B cell (primary cell): ENCODE measurements at regions not wholly inside any gene's neighbourhood (a gene's known extent, or its start where the extent isn't known, plus 50 kb on each side); places are given as distances from the start of the nearest gene placed in this dataset.

ENCODE experiments used
- ATAC-seq: fragments of 200-7000 bp; cut with Tn5 transposase; one replicate; pipeline ENCODE4 v1.10.0; 2021; ENCODE audit warnings: low read depth, mild to moderate bottlenecking, moderate number of reproducible peaks, moderate library complexity
- CTCF ChIA-PET: fragments of 350-600 bp; sonication (Branson Sonifier 250); formaldehyde crosslinking; loops from one replicate; lab custom pipeline; 2021; ENCODE audit warnings: antibody characterized with exemption, inconsistent platforms; lab: Charles Lee
- POLR2A ChIA-PET: fragments of 350-600 bp; sonication (Branson Sonifier 250); formaldehyde crosslinking; loops from one replicate; lab custom pipeline; 2021; ENCODE audit warnings: antibody characterized with exemption; lab: Charles Lee
- DNase-seq: peaks from one replicate; pipeline ENCODE4 v3.0.0; 2013
- H2AFZ ChIP-seq: 2 replicates; pipeline ENCODE4 v1.6.1; 2012; ENCODE audit warnings: mild to moderate bottlenecking, low read depth, low read length; ENCODE audit not compliant: insufficient read depth, poor library complexity, severe bottlenecking
- H3K27ac ChIP-seq, 2 donors: 1 replicate in 1 of 2; 2 replicates in 1 of 2; pipeline ENCODE4 v1.5.1; 2012 to 2013; ENCODE audit warnings: low read length in 2 of 2, mild to moderate bottlenecking in 2 of 2, moderate library complexity in 1 of 2
- H3K27me3 ChIP-seq, 4 experiments: fragments of 200-600 bp in 1 of 4; sonication (generic) in 1 of 4; replicated peaks in 1 of 4; 1 replicate in 2 of 4; 2 replicates in 2 of 4; pipeline versions ENCODE4 v1.6.1 to v1.7.0; 2013 to 2016; ENCODE audit warnings: low read length in 3 of 4, mild to moderate bottlenecking in 2 of 4, mixed read lengths in 1 of 4, moderate library complexity in 1 of 4; ENCODE audit not compliant: insufficient read depth in 4 of 4, control insufficient read depth in 3 of 4; ENCODE audit errors: control extremely low read depth in 1 of 4
- H3K36me3 ChIP-seq, 2 experiments: replicated peaks in 1 of 2; 1 replicate in 1 of 2; 2 replicates in 1 of 2; pipeline versions ENCODE4 v1.6.1 to v1.7.1; 2013; ENCODE audit warnings: low read length in 1 of 2; ENCODE audit not compliant: insufficient read depth in 2 of 2, control insufficient read depth in 1 of 2; ENCODE audit errors: control extremely low read depth in 1 of 2, extremely low read depth in 1 of 2
- H3K4me1 ChIP-seq, 2 donors: fragments of 200-600 bp in 1 of 2; sonication (generic) in 1 of 2; 1 replicate in 1 of 2; 2 replicates in 1 of 2; pipeline versions ENCODE4 v1.5.1 to v1.6.1; 2013 to 2017; ENCODE audit warnings: low read length in 2 of 2; ENCODE audit not compliant: control insufficient read depth in 2 of 2, insufficient read depth in 2 of 2
- H3K4me2 ChIP-seq: replicated peaks from 2 replicates; pipeline ENCODE3; 2012; ENCODE audit warnings: mild to moderate bottlenecking, low read depth, low read length; ENCODE audit not compliant: poor library complexity, severe bottlenecking
- H3K4me3 ChIP-seq, 5 experiments: fragments of 200-600 bp in 1 of 5; sonication (generic) in 1 of 5; 1 replicate in 3 of 5; 2 replicates in 2 of 5; pipeline versions ENCODE4 v1.5.1 to v1.7.0; 2011 to 2016; ENCODE audit warnings: low read length in 4 of 5, mild to moderate bottlenecking in 4 of 5, low read depth in 2 of 5, control low read depth in 1 of 5, moderate library complexity in 1 of 5; ENCODE audit not compliant: insufficient read depth in 1 of 5; ENCODE audit errors: control extremely low read depth in 1 of 5, extremely low read depth in 1 of 5
- H3K79me2 ChIP-seq: fragments of 200-600 bp; sonication (generic); one replicate; pipeline ENCODE4 v1.6.0; 2016; ENCODE audit warnings: low read length; ENCODE audit not compliant: control insufficient read depth, insufficient read depth
- H3K9ac ChIP-seq: fragments of 200-600 bp; sonication (generic); 2 replicates; pipeline ENCODE4 v1.6.1; 2017; ENCODE audit warnings: mild to moderate bottlenecking, low read length, moderate library complexity
- H3K9me3 ChIP-seq, 3 donors: one replicate each; pipeline versions ENCODE4 v1.6.1 to v1.7.1; 2013; ENCODE audit warnings: low read length in 2 of 3; ENCODE audit not compliant: control insufficient read depth in 2 of 3, insufficient read depth in 1 of 3; ENCODE audit errors: control extremely low read depth in 1 of 3
- H4K20me1 ChIP-seq: 2 replicates; pipeline ENCODE4 v1.6.0; 2012; ENCODE audit warnings: mild to moderate bottlenecking, low read length; ENCODE audit not compliant: insufficient read depth, control insufficient read depth, poor library complexity, severe bottlenecking
- H3K27ac Mint-ChIP-seq: one replicate; pipeline ENCODE4 v1.8.0; 2021; ENCODE audit warnings: mixed read lengths
- H3K27me3 Mint-ChIP-seq: one replicate; pipeline ENCODE4 v1.8.0; 2021; ENCODE audit warnings: mixed read lengths
- H3K4me1 Mint-ChIP-seq: one replicate; pipeline ENCODE4 v1.8.0; 2021; ENCODE audit warnings: mixed read lengths
- H3K4me3 Mint-ChIP-seq: one replicate; pipeline ENCODE4 v1.8.0; 2021; ENCODE audit warnings: mixed read lengths
- H3K9me3 Mint-ChIP-seq: one replicate; pipeline ENCODE4 v1.8.0; 2022; ENCODE audit warnings: mixed read lengths; ENCODE audit not compliant: insufficient read depth
- EZH2 ChIP-seq: IDR thresholded peaks from 2 replicates; pipeline ENCODE4 v1.6.1; 2012; ENCODE audit warnings: borderline replicate concordance, low read depth, mild to moderate bottlenecking, moderate library complexity, low read length; ENCODE audit not compliant: insufficient read depth, poor library complexity, severe bottlenecking
- WGBS: methylation state at CpG from one replicate; pipeline ENCODE4 v1.1.5; 2013; ENCODE audit warnings: missing lambda C conversion rate; ENCODE audit not compliant: insufficient coverage; 5-methylcytosine and 5-hydroxymethylcytosine counted together
- intact Hi-C: fragments of 100-400 bp; cut with micrococcal nuclease; formaldehyde crosslinking; loops from one replicate; pipeline ENCODE4 v1.10.0; 2022
- TF ChIP-seq, protein P1 (sequence below): fragments of 200-600 bp; IDR thresholded peaks from one replicate; pipeline ENCODE4 v1.8.0; 2022; ENCODE audit warnings: antibody characterized with exemption, mild to moderate bottlenecking

DNA sequence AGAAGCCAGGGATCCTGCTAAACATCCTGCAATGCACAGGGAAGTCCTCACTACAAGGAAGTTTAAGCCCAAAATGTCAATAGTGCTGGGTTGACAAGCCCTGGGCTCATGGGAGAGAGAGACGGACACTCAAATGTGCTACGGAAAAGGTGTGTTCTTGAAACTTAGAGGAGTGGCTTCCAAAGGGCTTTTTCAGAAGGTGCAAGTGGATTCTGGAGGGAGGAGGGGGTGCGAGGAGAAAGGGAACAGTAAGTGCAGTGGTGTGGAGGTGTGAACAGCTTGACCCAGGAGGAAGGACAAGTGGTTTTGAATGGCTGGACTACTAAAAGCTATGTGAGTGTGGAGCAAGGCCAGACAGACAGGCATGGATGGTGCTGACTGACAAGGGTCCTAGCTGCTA lies 50.4 kb upstream of the CECR2 start:
- Histone ChIP-seq H4K20me1 (no peaks in the 10 kb centered on the region), H3K4me3 (no peak overlapping the region), H3K27ac (no peak overlapping the region), H3K9me3 (no peaks in the 10 kb centered on the region), H3K9ac (no peak overlapping the region), H3K4me1 (peaks cover 5 to 7% of the 10 kb centered on the region in 2 donors), H3K27me3 (no peaks in the 10 kb centered on the region), H2AFZ (no peak overlapping the region), H3K79me2 (no peaks in the 10 kb centered on the region), H3K36me3 (no peaks in the 10 kb centered on the region), H3K4me2 (no peak overlapping the region)
- ChIA-PET CTCF (interaction anchor here (1.0 to 1.4 kb wide), 2 partner anchors 29 to 113 kb away, joined by 3 to 5 read pairs; no protein-coding TSS in a partner anchor), POLR2A (no interaction called here)
- no peak for ATAC-seq
- Mint-ChIP-seq H3K27me3 (peaks cover 4% of the 10 kb centered on the region), H3K4me1 (peaks cover 10% of the 10 kb centered on the region), H3K4me3 (no peak overlapping the region), H3K27ac (no peak overlapping the region), H3K9me3 (no peaks in the 10 kb centered on the region)
- DNase-seq: no peak
- intact Hi-C loops: no loop called here
- TF ChIP-seq EZH2: no peak
- TF ChIP-seq, protein P1, sequence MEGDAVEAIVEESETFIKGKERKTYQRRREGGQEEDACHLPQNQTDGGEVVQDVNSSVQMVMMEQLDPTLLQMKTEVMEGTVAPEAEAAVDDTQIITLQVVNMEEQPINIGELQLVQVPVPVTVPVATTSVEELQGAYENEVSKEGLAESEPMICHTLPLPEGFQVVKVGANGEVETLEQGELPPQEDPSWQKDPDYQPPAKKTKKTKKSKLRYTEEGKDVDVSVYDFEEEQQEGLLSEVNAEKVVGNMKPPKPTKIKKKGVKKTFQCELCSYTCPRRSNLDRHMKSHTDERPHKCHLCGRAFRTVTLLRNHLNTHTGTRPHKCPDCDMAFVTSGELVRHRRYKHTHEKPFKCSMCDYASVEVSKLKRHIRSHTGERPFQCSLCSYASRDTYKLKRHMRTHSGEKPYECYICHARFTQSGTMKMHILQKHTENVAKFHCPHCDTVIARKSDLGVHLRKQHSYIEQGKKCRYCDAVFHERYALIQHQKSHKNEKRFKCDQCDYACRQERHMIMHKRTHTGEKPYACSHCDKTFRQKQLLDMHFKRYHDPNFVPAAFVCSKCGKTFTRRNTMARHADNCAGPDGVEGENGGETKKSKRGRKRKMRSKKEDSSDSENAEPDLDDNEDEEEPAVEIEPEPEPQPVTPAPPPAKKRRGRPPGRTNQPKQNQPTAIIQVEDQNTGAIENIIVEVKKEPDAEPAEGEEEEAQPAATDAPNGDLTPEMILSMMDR: no peak
- 90% methylated on average over 3 of the region's 3 CpGs for WGBS

DNA sequence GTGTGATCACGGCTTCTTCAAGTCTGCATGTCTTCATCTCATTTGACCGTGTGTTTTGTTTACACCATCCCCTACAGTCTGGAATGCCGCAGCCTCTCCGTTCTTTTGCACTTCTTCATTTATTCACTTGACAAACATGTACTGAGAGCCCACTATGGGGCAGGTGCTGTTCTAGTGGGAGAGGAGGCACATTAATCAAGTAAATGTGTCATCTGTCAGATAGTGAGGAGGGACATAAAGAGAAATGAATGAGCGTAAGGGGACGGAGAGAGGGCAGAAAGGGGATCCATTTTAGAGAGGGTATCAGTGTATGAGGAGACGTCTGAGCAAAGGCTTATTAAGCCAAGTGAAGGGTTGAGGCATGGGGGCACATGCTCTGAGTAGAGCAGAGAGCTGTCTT lies 54.0 kb upstream of the CECR2 start:
- H3K36me3 ChIP-seq: no peaks in the 10 kb centered on the region
- H3K9me3 ChIP-seq: no peaks in the 10 kb centered on the region
- no peak overlapping the region for H3K4me2 ChIP-seq
- WGBS: 83% methylated on average over 5 of the region's 7 CpGs
- Mint-ChIP-seq H3K27ac (no peak overlapping the region), H3K9me3 (no peaks in the 10 kb centered on the region), H3K4me1 (peaks cover 10% of the 10 kb centered on the region), H3K27me3 (peaks cover 4% of the 10 kb centered on the region), H3K4me3 (no peak overlapping the region)
- H4K20me1 ChIP-seq: no peaks in the 10 kb centered on the region
- no peaks in the 10 kb centered on the region for H3K79me2 ChIP-seq
- H3K4me3 ChIP-seq: no peak overlapping the region
- DNase-seq (no peak), ATAC-seq (no peak)
- ChIA-PET CTCF (no interaction called here), POLR2A (no interaction called here)
- H2AFZ ChIP-seq: no peak overlapping the region
- no peaks in the 10 kb centered on the region for H3K27me3 ChIP-seq
- H3K4me1 ChIP-seq: peaks cover 5 to 7% of the 10 kb centered on the region in 2 donors
- no peak for TF ChIP-seq EZH2
- TF ChIP-seq, protein P1: no peak
- intact Hi-C loops: no loop called here
- no peak overlapping the region for H3K27ac ChIP-seq
- H3K9ac ChIP-seq: no peak overlapping the region
